GM06990 (cell line): ENCODE measurements at regions not wholly inside any gene's neighbourhood (a gene's known extent, or its start where the extent isn't known, plus 50 kb on each side); places are given as distances from the start of the nearest gene placed in this dataset.

Experiments
- DNase-seq: peaks from one replicate; pipeline ENCODE4 v3.0.0-alpha.2; 2011; ENCODE audit not compliant: insufficient read length; ENCODE audit errors: extremely low read depth
- H3K27me3 ChIP-seq: replicated peaks from 2 replicates; pipeline ENCODE4 v1.6.0; 2011; ENCODE audit warnings: low read length; ENCODE audit not compliant: control insufficient read depth, insufficient read depth
- H3K36me3 ChIP-seq: 2 replicates; pipeline ENCODE4 v1.5.1; 2011; ENCODE audit warnings: low read length; ENCODE audit not compliant: control insufficient read depth, insufficient read depth
- H3K4me3 ChIP-seq: replicated peaks from 2 replicates; pipeline ENCODE4 v1.5.1; 2011; ENCODE audit warnings: low read depth, mild to moderate bottlenecking, control low read depth, low read length
- TF ChIP-seq, protein P1 (sequence below): IDR thresholded peaks from 2 replicates; pipeline ENCODE4 v1.5.1; 2011; ENCODE audit warnings: low read length, control low read depth, mild to moderate bottlenecking, inconsistent platforms; ENCODE audit not compliant: insufficient read depth, poor library complexity, severe bottlenecking

DNA sequence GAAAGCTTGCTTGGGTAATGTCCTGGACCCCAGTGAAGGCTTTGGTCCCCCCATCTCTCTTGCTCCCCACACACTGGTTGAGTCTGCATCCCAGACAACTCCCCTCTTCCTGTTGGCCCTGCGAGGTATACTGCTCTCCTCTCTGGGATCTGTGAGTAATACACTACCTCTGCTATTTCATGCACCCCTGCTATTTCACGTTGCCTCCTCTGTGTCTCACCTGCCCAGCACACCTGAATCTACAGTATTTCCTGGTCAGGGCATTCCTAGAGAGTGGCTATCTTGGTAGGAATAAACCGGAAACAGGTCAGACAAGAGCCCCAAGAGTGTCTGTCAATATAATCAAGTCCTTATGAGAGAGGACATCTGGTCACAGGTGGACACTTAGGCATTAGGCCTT is 114.3 kb upstream of the ODAD2 start:
- TF ChIP-seq, protein P1, sequence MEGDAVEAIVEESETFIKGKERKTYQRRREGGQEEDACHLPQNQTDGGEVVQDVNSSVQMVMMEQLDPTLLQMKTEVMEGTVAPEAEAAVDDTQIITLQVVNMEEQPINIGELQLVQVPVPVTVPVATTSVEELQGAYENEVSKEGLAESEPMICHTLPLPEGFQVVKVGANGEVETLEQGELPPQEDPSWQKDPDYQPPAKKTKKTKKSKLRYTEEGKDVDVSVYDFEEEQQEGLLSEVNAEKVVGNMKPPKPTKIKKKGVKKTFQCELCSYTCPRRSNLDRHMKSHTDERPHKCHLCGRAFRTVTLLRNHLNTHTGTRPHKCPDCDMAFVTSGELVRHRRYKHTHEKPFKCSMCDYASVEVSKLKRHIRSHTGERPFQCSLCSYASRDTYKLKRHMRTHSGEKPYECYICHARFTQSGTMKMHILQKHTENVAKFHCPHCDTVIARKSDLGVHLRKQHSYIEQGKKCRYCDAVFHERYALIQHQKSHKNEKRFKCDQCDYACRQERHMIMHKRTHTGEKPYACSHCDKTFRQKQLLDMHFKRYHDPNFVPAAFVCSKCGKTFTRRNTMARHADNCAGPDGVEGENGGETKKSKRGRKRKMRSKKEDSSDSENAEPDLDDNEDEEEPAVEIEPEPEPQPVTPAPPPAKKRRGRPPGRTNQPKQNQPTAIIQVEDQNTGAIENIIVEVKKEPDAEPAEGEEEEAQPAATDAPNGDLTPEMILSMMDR: no peak
- no peak overlapping the region for H3K4me3 ChIP-seq
- no peaks in the 10 kb centered on the region for H3K27me3 ChIP-seq
- no peak for DNase-seq
- no peaks in the 10 kb centered on the region for H3K36me3 ChIP-seq

DNA sequence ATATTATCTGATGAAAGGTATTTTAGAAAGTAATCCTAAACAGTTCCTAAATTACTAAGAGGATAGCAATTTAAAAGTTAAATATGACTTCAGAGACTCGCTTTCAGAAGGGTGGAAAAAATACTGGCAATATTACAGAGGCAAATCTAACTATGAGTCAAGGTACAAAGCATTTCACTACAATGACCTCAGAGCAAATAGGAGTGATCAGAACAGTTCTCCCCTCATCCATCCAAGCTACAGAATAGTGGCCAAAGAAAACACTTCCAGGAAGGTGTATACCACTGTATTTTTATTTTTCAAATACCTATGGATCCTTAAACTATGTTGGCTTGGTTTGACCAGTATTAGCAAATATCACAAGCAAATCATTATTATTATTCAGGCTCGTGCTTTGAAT is 112.8 kb upstream of the ODAD2 start:
- Histone ChIP-seq H3K36me3 (no peaks in the 10 kb centered on the region), H3K4me3 (no peak overlapping the region), H3K27me3 (no peaks in the 10 kb centered on the region)
- DNase-seq: no peak
- TF ChIP-seq, protein P1: no peak

DNA sequence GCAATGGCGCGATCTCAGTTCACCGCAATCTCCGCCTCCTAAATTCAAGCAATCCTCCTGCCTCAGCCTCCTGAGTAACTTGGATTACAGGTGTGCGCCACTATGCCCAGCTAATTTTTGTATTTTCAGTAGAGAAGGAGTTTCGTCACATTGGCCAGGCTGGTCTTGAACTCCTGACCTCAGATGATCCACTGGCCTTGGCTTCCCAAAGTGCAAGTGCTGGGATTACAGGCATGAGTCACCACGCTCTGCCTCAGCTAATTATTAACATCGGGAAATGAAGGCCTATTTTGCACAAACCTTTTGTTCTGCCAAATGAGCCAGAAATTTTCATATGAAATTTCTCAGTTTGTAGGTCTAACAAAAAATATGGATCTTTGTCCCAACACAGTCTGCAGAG is 106.7 kb upstream of the ODAD2 start:
- TF ChIP-seq, protein P1: no peak
- H3K27me3 ChIP-seq: no peaks in the 10 kb centered on the region
- H3K4me3 ChIP-seq: no peak overlapping the region
- H3K36me3 ChIP-seq: no peaks in the 10 kb centered on the region
- DNase-seq: no peak

DNA sequence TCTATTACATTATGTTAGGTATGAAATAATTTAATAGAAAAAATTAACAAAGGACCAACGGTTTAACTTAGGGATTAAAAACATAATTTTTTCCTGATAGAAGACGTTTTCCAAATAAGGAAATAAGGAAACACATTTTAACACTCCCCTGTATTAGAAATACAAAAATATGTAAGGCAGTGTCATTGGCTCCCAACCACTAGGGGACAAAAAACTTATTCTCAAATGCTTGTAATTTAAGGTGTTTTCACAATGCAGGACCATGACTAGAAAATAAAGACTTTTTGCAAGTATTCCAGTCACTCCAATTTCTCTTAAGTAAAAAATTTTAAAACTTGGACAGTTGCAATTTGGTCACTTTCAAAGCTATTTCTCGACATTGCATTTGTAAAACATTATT is 98.8 kb upstream of the ODAD2 start:
- no peak overlapping the region for H3K4me3 ChIP-seq
- H3K27me3 ChIP-seq: no peaks in the 10 kb centered on the region; the same call in 1 of the 2 replicates
- TF ChIP-seq, protein P1: no peak
- no peak for DNase-seq
- no peaks in the 10 kb centered on the region for H3K36me3 ChIP-seq

DNA sequence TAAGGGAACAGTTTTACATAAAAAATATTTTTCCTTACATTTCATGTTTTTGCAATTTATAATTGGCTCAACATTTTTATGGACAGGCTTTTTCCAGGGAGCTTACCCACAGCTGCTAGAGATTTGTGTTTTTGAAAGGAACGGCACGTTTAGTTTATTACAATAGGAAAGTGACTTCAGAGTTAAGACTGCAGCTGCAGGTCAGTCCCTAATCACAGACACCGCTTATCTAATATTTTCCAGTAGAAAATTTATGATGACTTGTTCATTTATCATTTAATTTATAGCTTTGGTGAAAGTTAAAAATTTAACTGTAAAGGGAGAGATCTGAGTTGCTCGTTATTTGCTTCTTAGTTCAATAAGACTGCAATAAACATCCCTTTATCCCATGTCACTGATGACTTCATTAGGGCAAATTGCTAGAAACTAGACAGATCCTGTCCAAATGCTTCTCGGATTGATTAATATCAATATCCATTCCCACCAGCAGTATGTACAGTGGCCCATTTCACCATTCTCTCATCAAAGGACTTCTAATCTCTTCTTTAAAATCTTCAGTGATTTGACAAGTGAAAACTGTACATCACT is 97.0 kb upstream of the ODAD2 start:
- H3K27me3 ChIP-seq: no peaks in the 10 kb centered on the region; the same call in 1 of the 2 replicates
- TF ChIP-seq, protein P1: no peak
- DNase-seq: no peak
- no peak overlapping the region for H3K4me3 ChIP-seq
- H3K36me3 ChIP-seq: no peaks in the 10 kb centered on the region

DNA sequence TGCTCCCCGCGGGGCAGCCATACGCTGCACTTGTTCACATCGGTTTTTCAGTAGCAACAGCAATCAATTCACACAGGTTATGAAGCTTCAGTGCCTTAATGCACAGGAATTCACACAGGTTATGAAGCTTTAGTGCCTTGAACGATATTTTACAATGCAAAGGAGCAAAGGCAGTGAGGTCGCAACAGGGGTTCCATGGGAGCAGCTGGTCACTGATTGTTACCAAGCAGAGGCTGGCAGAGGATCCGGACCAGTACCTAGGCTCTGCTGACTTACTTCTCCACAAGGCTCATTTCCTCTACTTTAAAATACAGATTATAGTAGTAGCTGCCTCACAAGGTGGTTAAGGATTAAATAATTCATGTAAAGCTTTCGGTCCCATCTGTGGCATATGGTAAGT is 95.2 kb upstream of the ODAD2 start:
- Histone ChIP-seq H3K4me3 (no peak overlapping the region), H3K27me3 (no peaks in the 10 kb centered on the region; the same call in 1 of the 2 replicates), H3K36me3 (no peaks in the 10 kb centered on the region)
- TF ChIP-seq, protein P1: no peak
- no peak for DNase-seq
